Adrenal gland (tissue), 5 donors: ENCODE measurements at regions not wholly inside any gene's neighbourhood (a gene's known extent, or its start where the extent isn't known, plus 50 kb on each side); places are given as distances from the start of the nearest gene placed in this dataset.

ENCODE experiments used
- CTCF ChIP-seq, 6 experiments: fragments of 450-650 bp in 4 of 6; fragments of 200-600 bp in 2 of 6; sonication (generic) in 1 of 6; IDR thresholded peaks; 1 replicate in 5 of 6; 2 replicates in 1 of 6; pipeline versions ENCODE4 v1.5.1 to v1.8.0; 2016 to 2021; ENCODE audit warnings: antibody characterized with exemption in 6 of 6, mild to moderate bottlenecking in 2 of 6, moderate library complexity in 1 of 6
- POLR2A ChIP-seq, 2 donors: fragments of 450-650 bp; IDR thresholded peaks; one replicate each; pipeline ENCODE4 v1.6.1; 2017; ENCODE audit warnings: antibody characterized with exemption in 2 of 2, mild to moderate bottlenecking in 2 of 2, moderate library complexity in 1 of 2
- donor health status: DM: no; HTN: no; CAD: no.

GRCh38 chr2:35857498-35857897 lies 498.1 kb upstream of the CRIM1 start:
- TF ChIP-seq CTCF (IDR thresholded peaks at IDR 0.05) (no peak), POLR2A (IDR thresholded peaks at IDR 0.05) (no peak)
